ENCODE measurements at regions not wholly inside any gene's neighbourhood (a gene's known extent, or its start where the extent isn't known, plus 50 kb on each side); places are given as distances from the start of the nearest gene placed in this dataset.
A peak's percentile ranks its signal among the peaks of the same experiment; 100 is the strongest.

GRCh38 chr13:106310291-106310865, 225.1 kb downstream of the EFNB2 start:
- H3K4me3 ChIP-seq (ENCODE audit: insufficient read depth, low read length): no peak overlapping the region
- DNase-seq (ENCODE audit: insufficient read length, low spot score, missing footprints): no peak
- H3K79me2 ChIP-seq (ENCODE audit: insufficient read depth, low read length): no peaks in the 10 kb centered on the region
- peak overlapping the region; percentile 31 for H2AFZ ChIP-seq (ENCODE audit: low read length)
- no peaks in the 10 kb centered on the region for H3K9me3 ChIP-seq (ENCODE audit: low read depth, low read length)
- no peak for TF ChIP-seq CTCF (IDR thresholded peaks at IDR 0.05; ENCODE audit: extremely low read depth, low read depth, low read length)
- H3K36me3 ChIP-seq (ENCODE audit: insufficient read depth, low read length): no peaks in the 10 kb centered on the region
- H3K4me1 ChIP-seq (ENCODE audit: insufficient read depth, low read length): no peaks in the 10 kb centered on the region
- H3K4me2 ChIP-seq (ENCODE audit: insufficient read depth, low read length): no peak overlapping the region
- H3K27me3 ChIP-seq (ENCODE audit: insufficient read depth, low read length): no peaks in the 10 kb centered on the region
- no peak overlapping the region for H3K27ac ChIP-seq (ENCODE audit: low read depth, low read length)
- H4K20me1 ChIP-seq (ENCODE audit: insufficient read depth, low read length): no peaks in the 10 kb centered on the region

GRCh38 chr13:106306748-106307277, 228.6 kb downstream of the EFNB2 start:
- H4K20me1 ChIP-seq (ENCODE audit: insufficient read depth, low read length): no peaks in the 10 kb centered on the region
- H2AFZ ChIP-seq (ENCODE audit: low read length): no peak overlapping the region
- DNase-seq (ENCODE audit: insufficient read length, low spot score, missing footprints): no peak
- TF ChIP-seq CTCF (IDR thresholded peaks at IDR 0.05; ENCODE audit: extremely low read depth, low read depth, low read length): no peak
- H3K4me3 ChIP-seq (ENCODE audit: insufficient read depth, low read length): no peak overlapping the region
- H3K4me2 ChIP-seq (ENCODE audit: insufficient read depth, low read length): no peak overlapping the region
- H3K27ac ChIP-seq (ENCODE audit: low read depth, low read length): no peak overlapping the region
- no peaks in the 10 kb centered on the region for H3K79me2 ChIP-seq (ENCODE audit: insufficient read depth, low read length)
- no peaks in the 10 kb centered on the region for H3K27me3 ChIP-seq (ENCODE audit: insufficient read depth, low read length)
- no peaks in the 10 kb centered on the region for H3K36me3 ChIP-seq (ENCODE audit: insufficient read depth, low read length)
- H3K4me1 ChIP-seq (ENCODE audit: insufficient read depth, low read length): no peaks in the 10 kb centered on the region
- H3K9me3 ChIP-seq (ENCODE audit: low read depth, low read length): peaks cover 2% of the 10 kb centered on the region

DNA sequence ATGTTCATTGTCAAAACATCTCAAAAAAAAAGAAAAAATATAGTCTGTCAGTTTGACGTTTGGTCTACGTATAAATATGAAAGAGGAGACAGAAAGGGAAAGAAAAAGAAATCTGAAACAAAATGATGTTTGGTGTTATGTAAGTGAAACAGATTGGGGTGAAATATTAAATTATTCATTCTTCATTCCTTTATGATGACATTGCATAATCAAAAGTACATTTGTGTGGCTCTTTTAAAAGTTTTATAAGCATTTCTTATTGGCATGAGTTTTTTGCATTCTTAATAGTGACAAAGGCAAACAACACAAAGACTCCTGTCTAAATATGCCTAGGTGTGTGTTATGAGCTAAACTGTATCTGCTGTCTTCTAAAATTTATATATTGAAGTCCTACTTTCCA, 232.6 kb downstream of the EFNB2 start:
- Histone ChIP-seq H2AFZ (ENCODE audit: low read length) (no peak overlapping the region), H3K79me2 (ENCODE audit: insufficient read depth, low read length) (no peaks in the 10 kb centered on the region), H3K4me1 (ENCODE audit: insufficient read depth, low read length) (peaks cover 3% of the 10 kb centered on the region), H3K36me3 (ENCODE audit: insufficient read depth, low read length) (no peaks in the 10 kb centered on the region), H3K4me2 (ENCODE audit: insufficient read depth, low read length) (no peak overlapping the region), H3K27me3 (ENCODE audit: insufficient read depth, low read length) (no peaks in the 10 kb centered on the region), H3K9me3 (ENCODE audit: low read depth, low read length) (peaks cover 2% of the 10 kb centered on the region), H3K27ac (ENCODE audit: low read depth, low read length) (no peak overlapping the region), H3K4me3 (ENCODE audit: insufficient read depth, low read length) (no peak overlapping the region), H4K20me1 (ENCODE audit: insufficient read depth, low read length) (no peaks in the 10 kb centered on the region)
- TF ChIP-seq CTCF (IDR thresholded peaks at IDR 0.05; ENCODE audit: extremely low read depth, low read depth, low read length): no peak
- no peak for DNase-seq (ENCODE audit: insufficient read length, low spot score, missing footprints)

DNA sequence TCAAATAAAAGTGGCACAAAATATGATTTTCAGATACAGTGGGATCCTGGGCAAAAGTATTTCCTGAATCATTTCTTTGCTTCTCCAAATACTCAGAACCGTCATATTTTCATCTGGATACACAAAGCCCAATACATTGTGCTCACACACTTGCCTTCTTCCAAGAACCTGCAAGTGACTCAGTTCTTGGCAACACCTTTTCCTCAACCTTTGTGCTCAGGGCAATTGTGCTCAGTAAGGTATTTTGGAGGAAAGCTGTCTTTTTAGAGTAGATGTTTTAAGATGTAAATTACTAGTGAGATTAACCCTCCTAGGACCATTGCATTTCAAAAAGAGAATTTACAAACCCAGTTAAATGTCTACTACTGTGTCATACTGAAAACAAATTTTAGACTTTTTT, 233.5 kb downstream of the EFNB2 start:
- Histone ChIP-seq H3K4me1 (ENCODE audit: insufficient read depth, low read length) (peaks cover 3% of the 10 kb centered on the region), H3K4me2 (ENCODE audit: insufficient read depth, low read length) (no peak overlapping the region), H3K27me3 (ENCODE audit: insufficient read depth, low read length) (no peaks in the 10 kb centered on the region), H3K79me2 (ENCODE audit: insufficient read depth, low read length) (no peaks in the 10 kb centered on the region), H3K27ac (ENCODE audit: low read depth, low read length) (no peak overlapping the region), H2AFZ (ENCODE audit: low read length) (no peak overlapping the region), H4K20me1 (ENCODE audit: insufficient read depth, low read length) (no peaks in the 10 kb centered on the region), H3K4me3 (ENCODE audit: insufficient read depth, low read length) (no peak overlapping the region), H3K9me3 (ENCODE audit: low read depth, low read length) (peaks cover 2% of the 10 kb centered on the region), H3K36me3 (ENCODE audit: insufficient read depth, low read length) (no peaks in the 10 kb centered on the region)
- no peak for TF ChIP-seq CTCF (IDR thresholded peaks at IDR 0.05; ENCODE audit: extremely low read depth, low read depth, low read length)
- DNase-seq (ENCODE audit: insufficient read length, low spot score, missing footprints): no peak

Measured in osteoblast (primary cell).